C4-2B (cell line): ENCODE measurements at regions not wholly inside any gene's neighbourhood (a gene's known extent, or its start where the extent isn't known, plus 50 kb on each side); places are given as distances from the start of the nearest gene placed in this dataset.

Experiments
- H3K27ac ChIP-seq: fragments of 450-650 bp; 2 replicates; pipeline ENCODE4 v1.5.1; 2017
- ZFX ChIP-seq: fragments of 450-650 bp; IDR thresholded peaks from 2 replicates; pipeline ENCODE4 v1.6.1; 2017
- TF ChIP-seq, protein P1 (sequence below): fragments of 450-650 bp; conservative IDR thresholded peaks from 2 replicates; pipeline ENCODE4 v1.5.1; 2017; ENCODE audit warnings: mild to moderate bottlenecking

GRCh38 chr7:131276190-131276589 is 51.5 kb upstream of the MKLN1 start:
- TF ChIP-seq ZFX: no peak
- H3K27ac ChIP-seq: no peak overlapping the region

DNA sequence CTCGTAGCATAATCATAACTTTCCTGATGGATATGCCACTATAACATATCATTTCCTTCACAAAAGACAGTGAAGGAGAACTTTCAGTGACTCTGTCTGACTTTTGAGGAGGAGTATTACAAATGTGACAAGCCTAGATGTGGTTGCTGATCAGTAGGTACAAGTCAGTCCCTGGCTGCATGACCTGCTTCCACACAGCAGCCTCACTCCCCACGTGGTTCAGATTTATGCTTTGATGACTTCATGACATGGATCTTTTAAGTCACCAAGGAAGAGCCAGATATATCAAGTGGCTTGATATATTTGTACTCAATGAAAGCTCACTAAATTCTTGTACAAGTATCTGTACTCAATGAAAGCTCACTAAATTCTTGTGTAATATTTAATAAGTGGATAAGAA is 50.9 kb upstream of the MKLN1 start:
- no peak for TF ChIP-seq ZFX
- TF ChIP-seq, protein P1, sequence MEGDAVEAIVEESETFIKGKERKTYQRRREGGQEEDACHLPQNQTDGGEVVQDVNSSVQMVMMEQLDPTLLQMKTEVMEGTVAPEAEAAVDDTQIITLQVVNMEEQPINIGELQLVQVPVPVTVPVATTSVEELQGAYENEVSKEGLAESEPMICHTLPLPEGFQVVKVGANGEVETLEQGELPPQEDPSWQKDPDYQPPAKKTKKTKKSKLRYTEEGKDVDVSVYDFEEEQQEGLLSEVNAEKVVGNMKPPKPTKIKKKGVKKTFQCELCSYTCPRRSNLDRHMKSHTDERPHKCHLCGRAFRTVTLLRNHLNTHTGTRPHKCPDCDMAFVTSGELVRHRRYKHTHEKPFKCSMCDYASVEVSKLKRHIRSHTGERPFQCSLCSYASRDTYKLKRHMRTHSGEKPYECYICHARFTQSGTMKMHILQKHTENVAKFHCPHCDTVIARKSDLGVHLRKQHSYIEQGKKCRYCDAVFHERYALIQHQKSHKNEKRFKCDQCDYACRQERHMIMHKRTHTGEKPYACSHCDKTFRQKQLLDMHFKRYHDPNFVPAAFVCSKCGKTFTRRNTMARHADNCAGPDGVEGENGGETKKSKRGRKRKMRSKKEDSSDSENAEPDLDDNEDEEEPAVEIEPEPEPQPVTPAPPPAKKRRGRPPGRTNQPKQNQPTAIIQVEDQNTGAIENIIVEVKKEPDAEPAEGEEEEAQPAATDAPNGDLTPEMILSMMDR: no peak
- H3K27ac ChIP-seq: no peak overlapping the region
